ENCODE measurements at regions not wholly inside any gene's neighbourhood (a gene's known extent, or its start where the extent isn't known, plus 50 kb on each side); places are given as distances from the start of the nearest gene placed in this dataset.

DNA sequence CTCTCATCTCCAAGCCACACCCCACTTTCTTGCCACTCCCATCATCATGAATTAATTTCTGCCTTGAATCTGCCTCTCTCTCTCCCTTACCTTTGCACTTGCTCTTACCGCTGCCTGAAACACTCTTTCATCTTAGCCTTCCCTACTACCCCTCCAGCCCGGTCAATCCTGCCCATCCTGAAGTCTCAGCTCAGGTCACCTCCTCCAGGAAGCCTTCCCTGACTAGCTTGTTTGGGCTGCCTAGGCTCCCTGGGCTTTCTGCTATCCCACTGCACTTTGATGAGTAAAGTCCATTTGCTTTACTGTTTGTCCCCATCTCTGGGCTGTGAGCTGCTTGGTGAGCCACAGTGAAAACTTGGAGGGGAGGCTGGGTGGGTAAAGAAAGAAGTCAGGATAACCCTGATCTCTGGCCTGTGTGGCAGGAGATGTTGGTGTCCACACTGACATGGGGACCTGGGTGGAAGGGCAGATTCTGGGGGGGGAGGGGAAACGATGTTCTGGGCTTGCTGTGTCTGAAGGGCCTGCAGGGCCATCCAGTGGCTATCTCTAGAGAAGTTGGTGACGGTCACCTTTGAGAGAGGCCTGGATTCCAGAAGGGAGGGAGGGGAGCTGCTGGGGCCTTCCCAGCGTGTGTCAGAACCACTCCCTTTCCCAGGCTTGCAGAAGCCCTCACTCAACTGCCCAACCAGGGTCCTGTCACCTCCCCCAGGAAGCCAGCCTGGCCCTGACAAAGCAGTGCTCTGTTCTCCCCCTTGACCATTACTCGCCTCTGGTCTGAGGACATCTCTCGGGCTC, 75.0 kb upstream of the DAB2IP start:
- TF ChIP-seq, protein P1, sequence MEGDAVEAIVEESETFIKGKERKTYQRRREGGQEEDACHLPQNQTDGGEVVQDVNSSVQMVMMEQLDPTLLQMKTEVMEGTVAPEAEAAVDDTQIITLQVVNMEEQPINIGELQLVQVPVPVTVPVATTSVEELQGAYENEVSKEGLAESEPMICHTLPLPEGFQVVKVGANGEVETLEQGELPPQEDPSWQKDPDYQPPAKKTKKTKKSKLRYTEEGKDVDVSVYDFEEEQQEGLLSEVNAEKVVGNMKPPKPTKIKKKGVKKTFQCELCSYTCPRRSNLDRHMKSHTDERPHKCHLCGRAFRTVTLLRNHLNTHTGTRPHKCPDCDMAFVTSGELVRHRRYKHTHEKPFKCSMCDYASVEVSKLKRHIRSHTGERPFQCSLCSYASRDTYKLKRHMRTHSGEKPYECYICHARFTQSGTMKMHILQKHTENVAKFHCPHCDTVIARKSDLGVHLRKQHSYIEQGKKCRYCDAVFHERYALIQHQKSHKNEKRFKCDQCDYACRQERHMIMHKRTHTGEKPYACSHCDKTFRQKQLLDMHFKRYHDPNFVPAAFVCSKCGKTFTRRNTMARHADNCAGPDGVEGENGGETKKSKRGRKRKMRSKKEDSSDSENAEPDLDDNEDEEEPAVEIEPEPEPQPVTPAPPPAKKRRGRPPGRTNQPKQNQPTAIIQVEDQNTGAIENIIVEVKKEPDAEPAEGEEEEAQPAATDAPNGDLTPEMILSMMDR (IDR thresholded peaks at IDR 0.05; ENCODE audit: insufficient read depth, low read depth, low read length), result no peak
- TF ChIP-seq EZH2 (IDR thresholded peaks at IDR 0.05; ENCODE audit: insufficient read depth, low read length), result no peak

All from astrocyte (in vitro differentiated cells and primary cell).